ENCODE measurements at regions not wholly inside any gene's neighbourhood (a gene's known extent, or its start where the extent isn't known, plus 50 kb on each side); places are given as distances from the start of the nearest gene placed in this dataset.
A peak's percentile ranks its signal among the peaks of the same experiment; 100 is the strongest.
"Not testable (repeated sequence)": the region's sequence is repeated elsewhere in the genome, so short reads cannot be mapped to it uniquely, and the experiment has no call there.

DNA sequence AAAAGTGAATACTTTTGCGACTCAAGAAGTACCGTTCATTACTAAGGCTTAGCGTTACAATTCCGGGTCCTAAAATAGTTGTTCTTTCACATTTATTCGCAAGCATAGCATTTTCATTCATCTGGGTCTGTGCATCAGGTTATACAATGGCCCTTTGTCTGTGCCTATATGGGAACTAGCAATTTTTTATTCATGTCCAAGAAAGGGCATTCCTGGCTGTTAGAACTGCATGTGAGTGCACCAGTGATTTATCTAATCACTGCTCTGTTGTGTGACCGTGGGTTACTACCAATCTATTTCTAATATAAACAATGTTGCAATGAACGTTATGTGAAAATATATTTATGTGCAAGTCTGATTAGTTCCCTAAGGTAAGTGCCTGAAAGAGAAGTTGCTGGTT, 63.8 kb downstream of the SPANXA1 start:
- DNase-seq (ENCODE audit: low read depth): not testable (repeated sequence)

DNA sequence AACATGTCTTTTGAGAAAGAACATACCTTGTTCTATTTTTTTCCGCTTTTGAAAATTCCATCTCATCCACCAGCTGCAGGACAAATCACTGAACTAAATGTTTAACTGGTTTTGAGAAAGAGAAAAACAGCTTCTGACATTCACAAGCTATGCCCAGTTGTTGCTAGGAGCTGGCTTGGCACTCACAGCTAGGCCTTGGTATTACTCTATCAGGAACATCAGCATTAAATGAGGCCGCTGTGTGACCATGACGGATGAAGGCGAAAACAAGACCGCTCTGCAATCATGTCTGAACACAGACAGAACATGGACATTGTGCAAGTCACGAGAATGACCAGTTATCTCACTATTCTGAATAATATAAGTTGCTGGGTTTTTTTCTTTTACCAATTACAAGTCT, 108.8 kb downstream of the SPANXA1 start:
- not testable (repeated sequence) for DNase-seq (ENCODE audit: low read depth)

DNA sequence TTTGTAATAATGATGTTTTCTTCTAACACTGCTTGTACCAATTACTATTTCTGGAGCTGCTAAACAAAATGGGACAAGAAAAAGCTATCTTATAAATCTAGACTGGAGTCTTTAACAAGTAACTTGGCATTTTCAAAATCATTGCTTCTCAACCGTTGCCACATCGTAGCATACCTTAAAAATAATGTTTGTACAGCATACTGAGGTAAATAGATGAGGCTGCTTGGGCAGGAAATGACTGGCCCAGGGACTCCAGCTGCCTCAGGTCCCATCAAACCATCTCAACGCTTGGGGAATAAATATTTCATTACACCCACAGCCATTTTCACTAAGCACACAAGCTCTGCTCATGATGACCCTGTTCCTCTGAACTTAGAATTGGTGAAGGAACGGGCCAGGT, 115.1 kb downstream of the SPANXA1 start:
- DNase-seq (ENCODE audit: low read depth): peak; percentile 67

DNA sequence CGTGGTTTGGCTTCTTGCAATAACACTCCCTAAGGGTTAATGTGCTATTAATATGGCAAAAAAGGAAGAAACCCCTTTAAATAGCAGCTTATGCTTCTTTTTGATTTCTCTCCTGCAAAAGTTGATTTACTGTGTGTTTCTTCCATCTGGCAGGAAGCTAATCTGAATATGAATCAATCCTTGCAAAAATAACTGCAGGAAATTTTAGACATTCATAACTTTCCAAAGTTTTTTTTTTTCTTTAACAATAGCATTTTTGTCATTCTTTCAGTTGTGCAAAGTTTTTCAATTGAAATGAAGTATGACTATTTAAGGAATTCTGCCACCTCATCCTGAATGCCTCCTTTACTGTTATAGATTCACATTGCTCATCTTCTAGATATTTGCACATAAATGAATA, 115.6 kb downstream of the SPANXA1 start:
- DNase-seq (ENCODE audit: low read depth): peak; percentile 89

DNA sequence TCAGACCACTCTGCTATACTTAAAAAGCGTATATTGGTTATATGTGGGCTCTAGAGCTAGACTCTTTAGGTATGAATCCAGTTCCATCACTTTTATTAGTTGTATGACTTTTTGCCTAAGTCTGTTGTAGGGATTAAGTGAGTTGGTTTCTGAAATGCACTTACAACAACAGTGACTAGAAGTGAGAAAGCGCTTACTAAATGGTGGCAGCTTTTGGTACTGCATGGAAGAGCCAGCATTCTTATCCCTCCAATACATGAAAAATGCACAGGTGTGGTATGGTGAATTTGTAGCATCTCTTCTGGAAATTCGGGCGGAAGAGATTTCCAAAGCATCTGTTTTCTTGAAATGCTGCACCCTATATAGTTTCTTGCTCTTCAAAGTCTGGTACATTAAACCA, 117.1 kb downstream of the SPANXA1 start:
- DNase-seq (ENCODE audit: low read depth): peak; percentile 17

DNA sequence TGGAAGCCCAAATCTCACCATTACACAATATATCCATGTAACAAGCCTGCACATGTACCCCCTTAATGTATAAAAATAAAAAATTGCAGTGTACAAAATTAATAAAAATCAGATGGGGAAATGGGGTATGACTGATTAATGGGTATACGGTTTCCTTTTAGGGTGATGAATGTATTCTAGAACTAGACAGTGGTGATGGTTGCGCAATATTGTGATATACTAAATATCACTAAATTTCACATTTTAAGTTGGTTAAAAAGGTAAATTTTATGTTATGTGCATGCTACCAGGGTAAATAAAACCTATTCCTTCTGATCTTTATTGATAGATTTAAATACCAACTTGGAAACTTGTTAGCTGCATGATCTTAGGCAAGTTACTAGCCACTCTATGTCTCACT, 129.4 kb downstream of the SPANXA1 start:
- DNase-seq (ENCODE audit: low read depth): no peak

DNA sequence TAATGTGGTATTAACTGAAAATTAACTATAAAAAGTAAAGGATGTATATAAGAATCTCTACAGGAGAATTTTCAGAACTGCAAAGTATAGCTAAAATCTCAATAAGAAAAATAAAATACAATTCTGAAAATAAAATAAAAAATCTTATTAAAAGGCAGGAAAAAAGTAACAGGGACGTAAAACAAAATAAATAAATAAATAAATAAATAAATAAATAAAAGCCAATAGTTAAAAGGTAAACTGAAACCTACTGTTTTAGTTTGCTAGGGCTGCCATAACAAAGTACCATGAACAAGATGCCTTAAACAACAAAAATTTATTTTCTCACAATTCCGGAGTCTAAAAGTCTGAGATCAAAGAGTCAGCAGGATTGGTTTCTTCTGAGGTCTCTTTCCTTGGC, 140.6 kb downstream of the SPANXA1 start:
- no peak for DNase-seq (ENCODE audit: low read depth)

DNA sequence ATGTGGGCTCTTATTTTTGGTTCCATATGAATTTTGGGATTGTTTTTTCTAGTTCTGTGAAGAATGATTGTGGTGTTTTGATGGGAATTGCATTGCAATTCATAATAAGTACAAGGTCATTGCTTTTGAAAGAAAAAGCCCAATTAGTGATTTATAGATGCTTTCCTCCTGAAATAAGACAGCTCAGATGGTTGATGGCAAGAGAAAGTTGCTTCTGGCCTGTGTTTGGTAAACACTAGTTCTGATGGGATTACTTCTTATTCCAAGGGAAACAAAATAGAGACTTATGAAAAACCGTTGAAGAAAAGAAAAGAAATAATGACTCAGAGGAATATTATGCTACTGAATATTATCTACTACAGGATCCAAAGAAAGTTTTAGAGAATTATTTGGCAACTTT, 144.9 kb downstream of the SPANXA1 start:
- peak; percentile 2 for DNase-seq (ENCODE audit: low read depth)

DNA sequence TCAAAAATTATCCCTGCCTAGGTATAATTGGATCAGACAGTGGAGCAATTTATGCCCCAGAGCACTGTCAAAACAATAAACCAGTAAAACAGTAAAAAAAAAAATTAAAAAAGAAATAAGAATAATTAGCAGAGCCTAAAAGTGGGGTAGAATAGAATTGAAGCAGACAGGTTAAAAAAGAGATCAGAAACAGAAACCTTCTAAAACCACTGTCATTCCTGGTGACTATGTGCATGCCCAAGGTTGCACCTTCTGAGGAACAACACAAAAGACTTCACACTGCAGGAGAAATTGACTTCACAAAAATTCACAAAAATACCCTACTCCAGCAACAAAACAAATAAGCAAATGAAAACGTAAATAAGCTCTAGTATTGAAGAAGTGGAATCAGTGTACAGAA, 168.6 kb downstream of the SPANXA1 start:
- no peak for DNase-seq (ENCODE audit: low read depth)

DNA sequence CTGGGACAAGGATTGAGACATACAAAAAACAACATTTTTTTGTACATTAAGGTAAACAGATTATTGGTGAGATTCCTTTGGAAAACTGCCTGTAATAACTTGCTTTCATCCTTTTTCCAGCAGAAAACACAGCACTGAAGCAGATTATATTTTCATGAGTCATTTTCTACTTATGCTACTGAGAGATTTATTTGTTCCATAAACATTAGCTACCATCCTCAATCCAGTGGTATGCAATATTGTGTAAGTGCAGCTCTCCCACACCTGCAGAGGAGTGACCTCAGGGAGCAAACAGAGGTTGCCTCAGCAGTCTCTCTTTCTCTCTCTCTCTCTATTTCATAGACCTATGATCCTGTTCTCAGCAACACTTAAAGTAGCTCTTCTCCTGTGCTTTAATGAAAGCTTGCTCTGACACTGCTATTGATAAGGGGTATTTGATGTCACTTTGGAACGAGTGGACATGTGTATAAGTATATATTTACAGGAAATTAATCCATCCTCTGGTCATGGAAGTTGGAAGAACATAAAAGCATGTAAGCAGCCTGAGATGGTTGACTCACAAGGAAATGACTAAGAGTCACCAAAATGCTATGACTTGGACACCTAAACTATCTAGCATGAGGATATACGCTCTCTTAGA, 163.7 kb upstream of the SPANXC start:
- DNase-seq (ENCODE audit: low read depth): peak; percentile 86

DNA sequence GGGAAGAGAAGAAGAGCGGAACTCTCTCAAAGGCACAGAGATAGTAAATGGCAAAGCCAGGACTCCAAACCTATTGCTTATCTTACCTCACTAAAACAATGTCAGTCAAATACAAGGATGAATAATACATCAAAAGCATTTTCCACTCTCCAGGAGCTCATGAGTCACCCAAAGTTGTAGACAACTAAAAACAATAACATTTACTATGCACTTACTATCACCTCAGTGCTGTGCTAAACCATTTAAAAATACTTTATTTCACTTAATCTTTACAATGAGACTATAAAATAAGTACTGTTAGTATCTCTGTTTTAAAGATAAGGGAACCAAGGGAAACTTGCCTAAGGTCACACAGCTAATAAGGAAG, 163.2 kb upstream of the SPANXC start:
- peak; percentile 72 for DNase-seq (ENCODE audit: low read depth)

DNA sequence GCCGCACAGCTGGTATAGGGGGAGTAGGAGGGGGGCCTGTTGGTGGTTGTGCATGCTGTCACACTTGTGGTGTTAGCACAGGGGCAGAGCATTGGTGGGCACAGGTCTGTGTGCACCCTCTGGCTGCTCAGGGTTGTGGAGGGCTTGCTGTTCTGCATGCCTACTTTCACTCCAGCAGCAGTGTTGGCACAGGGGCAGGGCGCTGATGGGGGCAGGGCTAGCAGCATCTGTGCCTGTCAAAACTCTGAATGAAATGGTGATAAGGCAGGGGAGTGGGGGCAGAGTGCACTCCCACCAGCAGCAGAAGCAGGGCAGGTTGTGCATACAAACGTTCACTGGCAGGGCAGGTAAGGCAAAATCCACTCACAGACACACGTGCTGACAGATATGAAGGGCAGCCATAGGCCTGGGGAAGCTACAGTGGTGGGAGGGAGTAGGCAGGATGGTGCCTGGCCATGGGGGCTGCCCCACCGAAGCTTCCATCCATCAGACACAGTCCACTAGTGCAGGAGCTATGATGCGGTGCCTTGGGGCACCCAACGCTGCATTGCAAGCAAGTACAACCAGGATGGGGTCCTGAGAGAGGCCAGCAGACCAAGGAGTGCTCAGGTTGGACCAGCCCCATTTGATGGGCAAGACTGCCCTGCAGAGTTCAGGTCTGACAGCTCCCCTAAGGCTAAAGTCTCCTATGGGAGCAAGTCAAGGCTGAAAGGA, 160.7 kb upstream of the SPANXC start:
- DNase-seq (ENCODE audit: low read depth): no peak

DNA sequence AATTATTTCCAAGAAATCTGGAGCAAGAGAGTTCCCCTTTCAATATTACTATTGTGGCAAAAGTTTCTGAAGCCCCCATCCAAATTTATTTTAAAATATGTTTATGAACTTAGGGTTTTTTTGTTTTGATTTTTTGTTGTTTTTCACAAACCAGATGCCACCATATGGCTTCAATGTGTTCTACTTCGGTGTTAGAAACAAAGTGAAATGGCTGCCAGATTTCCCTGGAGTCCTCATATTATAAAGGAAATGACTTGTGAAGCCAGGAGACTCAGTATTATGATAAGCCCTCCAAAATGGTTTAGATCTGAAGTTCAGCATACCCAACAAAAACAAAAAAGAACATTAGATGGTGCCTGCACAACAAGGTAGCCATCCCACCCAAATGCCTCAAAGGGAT, 154.2 kb upstream of the SPANXC start:
- DNase-seq (ENCODE audit: low read depth): no peak

DNA sequence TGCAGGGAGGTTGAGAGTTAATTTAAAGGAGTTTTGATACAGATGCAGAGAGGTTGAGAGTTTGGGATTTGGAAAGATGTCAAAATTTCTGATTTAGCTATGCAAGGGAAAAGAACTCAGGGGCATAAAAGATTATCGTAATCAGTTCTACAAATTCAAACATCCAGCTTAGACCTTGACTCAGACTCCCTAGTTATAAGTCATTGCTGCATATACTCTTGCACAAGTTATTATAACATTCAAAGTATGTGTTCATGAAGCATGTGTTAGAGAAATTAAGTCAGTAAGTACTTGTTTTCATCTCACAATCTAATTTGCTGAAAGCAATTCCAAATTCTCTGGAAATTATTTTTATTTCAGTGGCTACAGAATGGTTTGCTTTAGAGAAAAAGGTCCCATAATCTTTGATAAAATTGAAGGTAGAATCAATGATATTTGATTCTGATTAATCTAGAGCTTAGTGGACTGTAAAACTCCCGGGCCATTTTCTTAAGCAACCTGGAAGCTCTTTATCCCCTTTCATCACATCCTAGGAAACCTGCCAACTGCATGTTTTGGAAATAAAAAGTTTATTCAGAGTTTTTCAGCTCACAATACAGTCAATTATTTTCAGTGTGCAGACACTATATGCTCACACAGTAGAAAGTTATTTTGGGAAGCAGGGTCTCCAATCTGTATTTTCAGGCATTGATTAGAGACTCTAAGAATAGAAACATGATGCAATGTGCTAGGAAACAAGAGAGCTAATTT, 132.9 kb upstream of the SPANXC start:
- DNase-seq (ENCODE audit: low read depth): no peak

DNA sequence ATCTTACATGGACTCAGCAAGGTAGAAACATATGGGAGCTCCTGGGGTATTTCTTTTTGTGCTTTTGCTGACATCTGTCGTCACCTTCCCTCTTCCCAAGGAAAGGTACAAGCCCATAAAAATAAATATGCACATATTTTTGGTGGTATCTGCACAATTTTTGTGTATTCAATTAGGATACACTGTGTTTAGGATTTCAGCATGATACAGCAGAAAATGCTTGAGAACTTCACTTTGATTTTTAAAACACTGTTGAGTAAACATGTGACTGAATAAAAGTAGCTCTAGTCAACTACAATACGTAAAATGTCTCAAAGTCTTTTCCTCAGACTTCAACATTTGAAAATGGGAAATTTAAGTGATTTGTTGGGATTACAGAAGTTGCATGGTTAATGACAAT, 99.4 kb upstream of the SPANXC start:
- peak; percentile 1 for DNase-seq (ENCODE audit: low read depth)

DNA sequence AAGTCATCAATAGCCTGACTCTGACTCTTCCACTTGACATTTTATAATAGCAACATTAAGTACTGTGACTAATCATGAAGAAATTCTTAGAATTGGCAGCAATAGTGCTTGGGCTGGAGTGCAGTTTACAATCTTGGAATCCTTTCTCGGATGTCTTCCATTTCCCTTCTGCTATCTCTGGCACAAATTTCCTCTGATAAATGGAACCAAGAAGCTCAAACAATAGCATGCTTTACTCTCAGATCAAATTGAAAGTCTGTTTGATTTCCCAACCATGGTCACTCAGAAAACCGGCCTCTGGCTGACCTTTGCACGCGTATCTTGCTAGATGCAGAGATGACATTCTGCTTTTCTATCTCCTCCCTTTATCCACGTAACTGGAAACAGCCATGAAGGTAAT, 99.0 kb upstream of the SPANXC start:
- peak; percentile 81 for DNase-seq (ENCODE audit: low read depth)

DNA sequence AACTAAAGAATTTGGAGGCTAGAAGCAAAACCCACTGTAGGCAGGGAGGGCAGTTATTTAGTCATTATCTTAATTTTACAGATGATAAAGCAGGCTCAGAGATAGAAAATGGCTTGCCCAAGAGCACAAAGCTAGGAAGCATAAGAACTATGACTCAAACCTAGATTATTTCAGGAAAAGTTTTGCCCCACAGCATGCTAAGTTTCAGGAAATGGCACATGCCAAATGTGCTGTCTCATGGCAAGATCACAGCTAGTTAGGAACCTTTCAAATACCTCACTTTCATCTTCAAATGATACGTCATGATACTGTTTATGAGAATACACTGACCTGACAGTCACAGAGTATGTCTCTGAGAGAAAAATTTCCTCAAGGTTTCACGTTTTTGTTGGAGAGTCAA, 78.5 kb upstream of the SPANXC start:
- DNase-seq (ENCODE audit: low read depth): peak; percentile 70

DNA sequence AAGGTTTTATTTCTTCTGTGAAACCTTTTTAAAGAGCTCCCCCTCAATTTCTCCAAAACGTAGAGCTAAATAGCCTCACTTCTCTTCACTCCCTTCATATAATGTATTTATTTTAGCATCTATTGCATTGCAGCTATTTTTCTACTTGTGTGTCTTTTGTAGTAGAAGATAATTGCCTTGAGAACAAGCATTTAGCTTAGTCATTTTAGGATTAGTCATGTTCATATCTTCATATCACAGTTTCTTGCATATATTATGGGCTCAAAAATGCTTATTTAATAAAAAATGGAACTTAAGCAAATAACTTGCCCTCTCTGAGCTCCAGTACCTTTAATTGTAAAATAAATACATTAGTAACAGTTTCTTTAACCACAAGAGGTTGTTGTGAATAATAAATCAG, 72.1 kb upstream of the SPANXC start:
- peak; percentile 42 for DNase-seq (ENCODE audit: low read depth)

DNA sequence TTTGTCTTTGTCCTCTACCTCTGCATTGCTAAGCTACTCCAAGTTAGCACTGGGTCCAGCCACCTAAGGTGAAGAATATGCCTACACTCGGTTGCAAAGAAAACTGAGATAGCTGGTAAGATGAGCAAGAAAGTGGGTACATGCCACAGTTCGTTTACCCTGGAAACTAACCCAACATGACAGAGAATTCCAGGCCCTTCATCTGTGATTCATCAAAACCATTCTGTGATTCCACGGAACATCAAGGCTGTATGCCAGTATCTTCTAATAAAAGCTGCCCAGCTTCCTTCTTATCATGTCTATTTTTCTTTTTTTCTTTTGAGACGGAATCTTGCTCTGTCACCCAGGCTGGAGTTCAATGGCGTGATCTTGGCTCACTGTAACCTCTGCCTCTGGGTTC, 58.7 kb upstream of the SPANXC start:
- no peak for DNase-seq (ENCODE audit: low read depth)

All from ELR (cell line).